ENCODE measurements at regions not wholly inside any gene's neighbourhood (a gene's known extent, or its start where the extent isn't known, plus 50 kb on each side); places are given as distances from the start of the nearest gene placed in this dataset.

GRCh38 chr6:165971202-165971601 is 196.4 kb downstream of the TBXT start:
- TF ChIP-seq, protein P1, sequence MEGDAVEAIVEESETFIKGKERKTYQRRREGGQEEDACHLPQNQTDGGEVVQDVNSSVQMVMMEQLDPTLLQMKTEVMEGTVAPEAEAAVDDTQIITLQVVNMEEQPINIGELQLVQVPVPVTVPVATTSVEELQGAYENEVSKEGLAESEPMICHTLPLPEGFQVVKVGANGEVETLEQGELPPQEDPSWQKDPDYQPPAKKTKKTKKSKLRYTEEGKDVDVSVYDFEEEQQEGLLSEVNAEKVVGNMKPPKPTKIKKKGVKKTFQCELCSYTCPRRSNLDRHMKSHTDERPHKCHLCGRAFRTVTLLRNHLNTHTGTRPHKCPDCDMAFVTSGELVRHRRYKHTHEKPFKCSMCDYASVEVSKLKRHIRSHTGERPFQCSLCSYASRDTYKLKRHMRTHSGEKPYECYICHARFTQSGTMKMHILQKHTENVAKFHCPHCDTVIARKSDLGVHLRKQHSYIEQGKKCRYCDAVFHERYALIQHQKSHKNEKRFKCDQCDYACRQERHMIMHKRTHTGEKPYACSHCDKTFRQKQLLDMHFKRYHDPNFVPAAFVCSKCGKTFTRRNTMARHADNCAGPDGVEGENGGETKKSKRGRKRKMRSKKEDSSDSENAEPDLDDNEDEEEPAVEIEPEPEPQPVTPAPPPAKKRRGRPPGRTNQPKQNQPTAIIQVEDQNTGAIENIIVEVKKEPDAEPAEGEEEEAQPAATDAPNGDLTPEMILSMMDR (conservative IDR thresholded peaks at IDR 0.05; ENCODE audit: low read depth, low read length): no peak
- TF ChIP-seq EZH2phosphoT487 (IDR thresholded peaks at IDR 0.05; ENCODE audit: borderline replicate concordance, low read length): no peak
